ENCODE measurements at regions not wholly inside any gene's neighbourhood (a gene's known extent, or its start where the extent isn't known, plus 50 kb on each side); places are given as distances from the start of the nearest gene placed in this dataset.

GRCh38 chr6:146893690-146894089 is 294.9 kb downstream of the ADGB start:
- TF ChIP-seq TAF1 (IDR thresholded peaks at IDR 0.05; ENCODE audit: borderline replicate concordance, low read depth, low read length), result no peak
- no peak for TF ChIP-seq POLR2A (IDR thresholded peaks at IDR 0.05; ENCODE audit: low read depth, low read length)
- no peak for TF ChIP-seq POLR2AphosphoS5 (IDR thresholded peaks at IDR 0.05; ENCODE audit: low read depth, low read length)

Data from GM12892 (cell line).